GM20431 (cell line): ENCODE measurements at regions not wholly inside any gene's neighbourhood (a gene's known extent, or its start where the extent isn't known, plus 50 kb on each side); places are given as distances from the start of the nearest gene placed in this dataset.
"Not testable (repeated sequence)": the region's sequence is repeated elsewhere in the genome, so short reads cannot be mapped to it uniquely, and the experiment has no call there.

ENCODE experiments used
- in situ Hi-C: fragments of 300-500 bp; cut with MseI, MboI; formaldehyde crosslinking; loops from one replicate; pipeline ENCODE4 v1.15.0; 2020; ENCODE audit warnings: low sequenced_read_pairs; ENCODE audit not compliant: unreplicated experiment

DNA sequence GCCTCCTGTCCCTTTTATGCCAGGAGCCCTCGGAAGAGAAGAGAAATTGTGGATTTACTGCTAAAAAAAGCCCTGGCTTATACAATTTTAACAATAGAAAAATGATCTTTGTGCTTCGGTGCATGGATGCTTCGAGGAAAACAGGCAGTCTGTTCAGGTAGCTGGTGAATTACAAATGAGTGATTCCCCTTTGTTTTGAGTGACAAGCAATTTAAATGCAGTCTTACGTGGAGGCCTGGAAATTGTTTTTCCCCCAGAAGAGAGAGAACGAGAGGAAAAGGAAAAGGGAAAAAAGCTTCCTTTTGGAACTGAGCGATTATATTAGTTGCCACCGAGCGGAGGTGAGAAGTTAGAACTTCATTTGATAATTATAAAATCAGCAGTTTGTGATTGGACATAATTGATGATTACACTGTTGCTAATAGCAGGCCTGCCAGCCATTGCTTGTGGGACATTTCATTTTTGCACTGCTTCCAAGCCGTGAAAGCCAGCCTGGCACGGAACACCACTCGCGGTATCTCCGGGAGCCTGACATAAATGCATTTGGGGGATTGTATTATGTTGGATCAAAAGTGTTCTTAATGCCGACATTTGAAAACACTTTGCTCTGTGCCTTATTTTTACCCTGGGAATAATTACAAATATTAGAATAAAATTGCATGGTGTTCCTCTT is 117.7 kb downstream of the PHETA1 start:
- in situ Hi-C loops, result no loop called here

DNA sequence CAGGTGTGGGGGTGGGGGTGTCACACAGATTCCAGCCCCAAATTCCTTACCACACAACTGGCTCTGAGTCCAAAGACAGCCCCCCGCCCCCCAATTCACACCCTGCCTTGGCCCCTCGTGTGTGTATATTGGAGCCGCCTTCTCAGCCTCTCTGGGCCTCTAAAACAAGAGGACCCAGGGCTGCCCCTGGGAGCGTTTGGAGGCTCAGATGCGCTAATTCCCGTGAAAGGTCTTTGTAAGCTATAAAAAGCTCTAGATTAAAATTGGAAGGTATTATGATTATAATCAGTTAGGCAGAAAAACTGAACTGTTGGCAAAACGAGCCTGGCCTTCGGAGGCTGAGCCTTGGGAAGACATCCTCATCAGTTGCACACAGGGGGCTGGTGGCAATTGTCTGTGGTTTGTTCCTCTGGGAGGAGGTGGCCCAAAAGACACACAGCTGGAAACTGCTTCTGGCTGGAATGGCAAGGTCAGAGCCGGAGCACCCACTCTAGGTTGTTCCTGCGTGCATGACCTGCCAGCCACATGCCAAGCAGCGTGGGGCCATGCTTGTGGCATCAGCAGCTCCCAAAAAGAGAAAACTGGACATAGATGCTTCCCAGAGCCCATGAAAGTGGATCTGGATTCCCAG is 118.5 kb downstream of the PHETA1 start:
- in situ Hi-C loops, result no loop called here

DNA sequence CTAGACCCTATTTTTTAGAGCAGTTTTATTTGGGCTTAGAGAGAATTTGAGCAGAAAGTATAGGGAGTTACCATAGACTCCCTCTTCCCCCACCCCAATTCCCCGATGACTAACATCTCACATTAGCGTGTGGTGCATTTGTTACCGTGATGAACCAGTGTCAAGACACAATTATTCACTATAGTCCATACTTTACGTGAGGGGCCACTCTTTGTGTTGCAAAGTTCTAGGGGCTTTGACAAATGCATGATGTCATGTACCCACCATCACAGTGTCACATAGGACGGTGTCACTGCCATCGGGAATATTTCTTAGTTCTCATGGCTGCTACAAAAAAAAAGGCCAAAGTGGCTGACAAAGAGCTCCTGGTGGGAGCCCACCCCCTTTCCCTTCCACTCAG is 119.1 kb downstream of the PHETA1 start:
- in situ Hi-C loops, result no loop called here

DNA sequence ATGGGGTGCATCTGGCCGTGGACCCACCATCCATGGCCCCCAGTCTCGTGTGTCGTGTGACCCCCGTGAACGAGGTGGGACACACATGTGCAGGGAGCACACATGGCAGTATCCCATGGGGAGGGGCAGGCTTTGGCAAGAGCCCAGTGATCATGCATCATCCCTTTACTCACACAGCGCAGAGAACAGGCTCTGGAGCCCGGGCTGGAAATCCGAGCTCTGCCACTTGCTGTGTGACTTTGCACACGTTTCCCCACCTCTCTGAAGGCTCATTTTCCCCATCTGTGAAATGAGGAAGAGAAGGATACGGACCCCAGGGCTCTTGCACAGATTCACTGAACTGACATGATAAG is 119.9 kb downstream of the PHETA1 start:
- in situ Hi-C loops, result no loop called here

DNA sequence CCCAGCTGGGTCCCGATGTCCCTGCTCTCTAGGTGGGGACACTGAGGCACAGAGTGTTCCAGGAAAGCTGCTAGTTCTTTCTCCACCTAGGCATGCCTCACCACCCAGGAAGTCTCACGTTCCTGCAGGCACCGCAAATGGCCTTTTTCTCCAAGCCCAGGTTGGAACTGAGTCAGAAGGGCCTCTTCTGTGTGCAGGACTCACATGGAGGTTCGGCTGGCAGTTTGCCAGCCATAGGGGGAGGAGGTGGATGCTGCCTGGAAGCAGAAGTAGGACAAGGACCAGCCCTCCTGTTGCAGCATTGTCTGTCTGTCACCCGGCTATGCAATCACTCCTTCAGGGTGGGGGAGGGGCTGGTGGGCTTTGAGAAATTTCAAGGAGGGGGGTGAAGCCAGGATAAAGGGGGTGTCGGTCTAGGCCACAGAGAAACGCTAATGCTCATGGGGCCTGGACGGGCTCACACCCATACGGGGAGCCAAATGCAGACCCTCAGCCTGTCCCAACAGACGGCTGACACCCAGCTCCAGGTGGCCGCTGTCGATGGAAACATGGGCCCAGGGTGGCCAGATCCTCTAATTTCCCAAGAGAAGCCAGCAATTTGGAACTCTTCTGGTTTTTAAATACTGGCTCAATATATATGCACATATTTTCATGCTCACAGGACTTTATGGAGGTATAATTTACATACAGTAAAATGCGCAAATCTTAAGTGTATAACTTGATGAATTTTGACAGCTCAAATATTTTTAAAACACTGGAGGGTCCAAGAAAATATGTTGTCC is 120.5 kb downstream of the PHETA1 start:
- in situ Hi-C loops, result no loop called here

DNA sequence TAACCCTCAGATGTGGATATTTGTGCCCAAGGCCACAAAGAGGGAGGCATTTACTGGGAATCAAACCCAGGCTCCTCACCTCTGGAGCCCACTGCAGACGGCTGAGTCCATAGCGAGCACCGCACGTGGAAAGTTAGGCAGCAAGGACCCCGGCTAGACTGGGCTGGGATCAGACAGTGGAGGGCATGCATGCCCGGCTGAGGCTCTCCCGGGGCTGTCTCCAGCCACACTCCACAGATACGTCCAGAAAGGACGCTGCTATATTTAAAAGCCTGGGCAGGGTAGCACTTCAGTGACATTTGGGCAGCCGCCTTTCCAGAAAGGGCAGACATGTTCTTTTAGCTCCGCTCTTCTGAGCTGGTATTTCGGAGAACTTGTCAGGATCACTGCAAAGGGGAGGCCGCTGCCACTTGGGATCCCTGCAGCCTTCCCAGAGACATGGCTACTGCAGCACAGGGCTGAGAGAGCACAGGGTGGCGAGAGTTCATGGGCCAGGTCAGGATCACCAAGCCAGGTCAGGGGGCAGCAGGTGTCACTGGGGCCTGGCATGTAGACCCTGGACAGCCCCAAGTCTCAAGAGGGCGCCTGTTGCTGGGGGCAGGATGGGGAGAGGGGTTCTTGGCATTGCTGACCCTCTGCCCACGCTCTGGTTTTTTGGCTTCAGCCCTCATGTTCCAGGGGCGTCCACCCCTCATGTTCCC is 121.7 kb downstream of the PHETA1 start:
- in situ Hi-C loops, result no loop called here

DNA sequence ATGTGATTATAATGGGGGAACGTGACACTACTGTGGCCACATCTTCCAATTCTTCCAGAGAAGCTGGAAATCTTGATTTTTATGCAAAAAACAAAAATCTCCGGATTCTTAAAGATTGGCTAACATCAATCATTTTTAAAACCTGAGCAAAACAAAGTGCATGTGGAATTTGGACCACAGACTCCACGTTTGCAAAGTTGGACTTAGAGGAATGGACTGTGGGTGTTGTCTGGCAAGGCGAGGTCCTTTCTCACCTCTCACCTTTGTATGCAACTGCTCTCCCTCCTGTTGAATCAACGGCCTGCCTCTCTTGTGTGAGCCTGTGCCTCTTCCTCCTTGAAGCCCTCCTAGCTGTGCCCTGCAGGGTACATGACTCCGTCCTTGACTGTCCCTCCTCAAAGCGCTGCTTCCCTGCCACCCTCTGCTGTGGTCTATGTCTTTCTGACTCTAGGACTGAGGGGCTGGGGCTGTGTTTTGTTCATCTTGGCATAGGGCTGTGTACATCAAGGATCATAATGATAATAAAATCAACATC is 122.4 kb downstream of the PHETA1 start:
- in situ Hi-C loops, result no loop called here

DNA sequence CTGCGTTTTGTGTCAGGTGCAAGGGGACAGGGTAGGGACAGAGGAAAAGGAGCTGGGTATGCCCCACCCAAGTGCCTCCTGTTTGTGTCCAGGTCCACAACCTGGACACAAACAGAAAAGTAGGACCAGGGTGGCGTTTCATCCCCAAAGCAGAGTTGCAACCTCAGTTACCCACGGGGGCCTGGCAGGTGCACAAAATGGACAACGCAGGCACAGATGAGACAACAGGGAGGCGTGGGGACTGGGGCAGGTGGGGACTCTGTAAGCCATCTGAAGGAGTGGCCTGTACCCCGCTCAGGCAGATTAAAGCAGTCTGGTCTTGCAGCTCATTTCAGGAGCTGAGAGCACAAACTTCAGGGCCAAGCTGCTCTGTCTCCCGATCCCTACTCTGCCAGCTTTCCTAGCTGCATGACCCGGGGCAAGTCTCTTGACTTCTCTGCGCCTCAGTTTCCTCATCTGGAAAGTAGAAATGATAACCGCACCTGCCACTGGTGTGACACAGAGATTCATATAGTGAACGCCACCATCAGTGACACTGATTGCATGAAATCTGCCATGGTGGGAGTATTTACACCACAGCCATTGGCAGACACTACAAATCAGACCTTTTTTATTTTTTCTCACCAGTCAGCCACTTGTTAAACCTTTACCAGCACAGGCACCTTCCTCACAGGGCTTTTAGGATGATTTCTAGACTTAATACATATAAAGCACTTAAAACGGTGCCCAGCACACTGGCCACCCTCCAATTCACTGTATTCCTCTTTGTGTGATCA is 123.0 kb downstream of the PHETA1 start:
- in situ Hi-C loops, result no loop called here

DNA sequence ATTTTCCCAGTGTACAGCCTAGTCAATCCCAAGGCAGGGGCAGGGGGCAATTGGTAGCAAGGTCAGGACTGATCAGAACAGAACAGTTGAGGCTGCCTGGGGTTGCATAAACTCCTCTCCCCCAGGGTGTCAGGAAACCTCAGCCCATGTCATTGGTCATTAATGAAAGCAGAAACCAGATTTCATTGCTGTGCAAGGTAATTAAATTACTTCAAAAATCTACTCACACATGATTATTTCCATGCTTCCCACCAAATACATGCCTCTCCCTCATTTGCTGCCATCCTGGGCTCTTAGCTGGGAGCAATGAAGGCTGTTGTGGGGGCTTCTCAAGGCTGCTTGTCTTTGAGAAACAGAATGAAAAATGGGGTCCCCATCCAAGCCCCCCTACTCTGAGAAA is 124.2 kb downstream of the PHETA1 start:
- in situ Hi-C loops, result no loop called here

DNA sequence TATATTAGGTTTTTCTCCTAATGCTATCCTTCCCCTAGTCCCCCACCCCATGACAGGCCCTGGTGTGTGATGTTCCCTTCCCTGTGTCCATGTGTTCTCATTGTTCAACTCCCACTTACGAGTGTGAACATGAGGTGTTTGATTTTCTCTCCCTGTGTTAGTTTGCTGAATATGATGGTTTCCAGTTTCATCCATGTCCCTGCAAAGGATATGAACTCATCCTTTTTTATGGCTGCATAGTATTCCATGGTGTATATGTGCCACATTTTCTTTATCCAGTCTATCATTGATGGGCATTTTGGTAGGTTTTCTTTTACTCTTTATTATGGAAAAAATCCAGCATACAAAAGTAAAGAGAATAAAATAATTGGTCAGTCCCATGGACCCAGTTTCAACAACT is 126.1 kb downstream of the PHETA1 start:
- in situ Hi-C loops, result not testable (repeated sequence)

DNA sequence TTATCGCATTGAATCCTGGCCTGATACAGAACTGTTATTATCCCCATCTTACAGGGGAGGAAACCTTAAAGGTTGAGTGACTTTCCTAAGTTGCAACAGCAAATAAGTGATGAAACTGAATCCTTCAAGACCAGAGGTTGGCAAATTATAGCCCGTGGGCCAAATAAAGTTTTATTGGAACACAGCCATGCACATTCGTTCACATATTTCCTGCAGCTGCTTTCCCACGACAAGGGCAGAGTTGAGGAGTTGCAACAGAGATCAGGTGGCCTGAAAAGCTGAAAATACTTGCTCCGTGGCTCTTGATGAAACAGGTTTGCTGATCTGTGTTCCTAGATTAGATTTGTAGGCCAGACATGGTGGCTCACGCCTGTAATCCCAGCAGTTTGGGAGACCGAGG is 126.7 kb downstream of the PHETA1 start:
- in situ Hi-C loops, result no loop called here

DNA sequence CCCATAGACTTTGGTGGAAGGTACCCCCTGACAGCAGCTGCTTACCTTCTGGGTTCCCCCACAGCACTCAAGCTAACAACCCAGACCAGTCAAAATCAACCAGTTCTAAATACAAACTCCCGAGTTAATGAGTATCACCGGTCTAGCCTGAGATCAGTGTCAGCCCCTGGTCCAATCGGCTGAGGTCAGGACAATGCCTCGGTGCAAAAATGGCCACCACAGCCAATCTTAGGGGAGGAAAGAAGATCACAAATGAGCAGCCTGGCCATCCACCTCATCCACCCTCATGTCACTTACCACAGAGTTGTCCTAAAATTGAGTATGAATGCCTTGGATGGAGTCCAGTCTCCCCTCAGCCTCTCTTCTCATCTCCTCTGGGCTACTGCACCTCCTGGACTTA is 128.5 kb downstream of the PHETA1 start:
- in situ Hi-C loops, result no loop called here

DNA sequence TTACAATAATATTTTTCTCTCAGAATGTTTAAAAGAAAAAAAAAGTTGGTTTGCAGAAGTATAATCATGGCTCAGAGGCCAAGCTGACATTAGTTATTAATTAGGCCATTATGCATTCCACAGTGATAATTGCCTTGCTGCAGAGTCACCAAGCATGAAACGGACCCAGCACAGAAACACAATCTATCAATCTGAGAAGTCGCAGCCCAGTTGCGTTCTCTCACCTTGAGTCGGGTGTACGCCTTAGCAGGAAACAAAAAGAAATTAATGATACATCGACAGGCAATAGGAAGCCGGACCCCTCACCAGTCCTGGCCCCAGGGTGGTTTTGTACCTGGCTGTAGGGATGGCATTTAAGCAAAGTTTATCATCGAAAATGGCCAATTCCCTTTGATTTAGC is 129.7 kb downstream of the PHETA1 start:
- in situ Hi-C loops, result no loop called here

DNA sequence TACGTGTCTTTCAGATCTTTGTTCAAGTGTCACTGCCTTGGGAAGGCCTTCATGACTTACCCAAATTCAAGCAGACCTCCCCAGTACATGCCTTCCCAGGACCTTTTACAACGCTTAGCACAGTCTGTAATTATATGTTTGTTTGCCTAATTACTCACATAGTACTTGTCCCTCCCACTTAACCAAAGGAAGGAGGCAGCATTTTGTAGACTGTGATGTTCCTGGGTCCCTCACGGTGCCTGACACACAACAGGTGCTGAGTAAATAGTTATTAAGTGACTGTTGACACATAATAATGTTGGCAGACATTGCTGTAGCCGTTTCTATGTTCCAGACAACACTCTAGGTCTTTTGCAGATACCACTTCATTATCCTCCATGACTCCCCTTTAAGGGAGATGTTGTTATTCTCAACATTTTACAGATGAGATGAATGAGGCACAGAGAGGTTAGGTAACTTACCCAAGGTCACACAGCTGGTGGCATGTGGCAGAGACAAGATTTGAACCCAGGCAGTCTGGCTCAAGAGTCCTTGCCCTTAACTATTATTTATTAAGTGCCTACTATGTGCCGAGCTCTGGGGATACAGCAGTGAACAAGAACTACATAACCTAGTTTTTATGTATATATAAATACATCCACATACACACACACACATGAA is 130.7 kb downstream of the PHETA1 start:
- in situ Hi-C loops, result no loop called here

DNA sequence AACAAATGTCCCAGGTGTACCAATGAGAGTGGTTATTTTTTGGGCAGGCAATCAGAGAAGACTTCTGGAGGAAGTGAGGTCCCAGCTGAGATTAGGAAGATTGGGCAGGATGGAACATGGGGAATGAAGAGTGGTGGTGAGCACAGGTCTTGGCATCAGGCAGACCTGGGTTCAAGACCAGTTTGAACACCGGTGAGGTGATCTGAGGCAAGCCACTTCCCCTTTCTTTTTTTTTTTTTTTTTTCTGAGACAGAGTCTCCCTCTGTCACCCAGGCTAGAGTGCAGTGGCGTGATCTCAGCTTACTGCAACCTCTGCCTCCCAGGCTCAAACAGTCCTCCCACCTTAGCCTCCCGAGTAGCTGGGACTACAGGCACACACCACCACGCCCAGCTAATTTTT is 134.4 kb downstream of the PHETA1 start:
- in situ Hi-C loops, result not testable (repeated sequence)

DNA sequence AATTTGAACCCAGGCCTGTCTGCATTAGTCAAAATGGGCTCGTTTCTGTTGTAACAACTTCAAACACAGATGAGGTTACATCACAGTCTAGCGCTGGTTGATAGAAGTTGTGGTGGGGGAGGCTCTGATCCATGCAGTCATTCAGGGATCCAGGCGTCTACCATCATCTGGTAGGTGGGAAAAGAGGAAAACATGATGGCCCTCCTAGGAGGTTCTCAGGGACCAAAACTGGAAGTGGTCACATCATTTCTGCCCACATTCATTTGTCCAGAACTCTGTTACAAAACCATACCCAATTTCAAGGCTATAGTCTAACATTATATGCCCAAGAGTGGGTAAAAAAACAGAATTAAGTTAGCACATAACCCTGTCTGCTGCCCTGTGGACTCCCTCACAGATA is 135.1 kb downstream of the PHETA1 start:
- in situ Hi-C loops, result no loop called here

DNA sequence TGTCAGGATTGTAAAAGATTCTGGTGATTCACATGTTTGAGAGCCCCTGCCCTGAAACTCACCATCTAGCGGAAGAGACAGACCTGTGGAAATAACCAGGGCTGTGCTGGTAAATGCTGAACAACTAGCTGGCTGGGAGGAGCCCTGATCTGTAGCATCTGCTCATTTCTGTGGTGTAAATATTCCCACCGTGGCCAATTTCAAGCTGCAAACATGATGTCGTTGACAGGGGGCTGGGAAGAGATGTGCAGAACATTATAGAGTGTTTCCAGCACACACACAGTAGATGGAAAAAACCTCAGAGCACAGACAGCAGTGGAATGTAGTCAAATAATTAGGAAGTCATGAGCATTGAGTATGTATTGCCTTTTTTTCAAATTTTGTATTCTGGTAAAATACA is 138.2 kb downstream of the PHETA1 start:
- in situ Hi-C loops, result no loop called here

DNA sequence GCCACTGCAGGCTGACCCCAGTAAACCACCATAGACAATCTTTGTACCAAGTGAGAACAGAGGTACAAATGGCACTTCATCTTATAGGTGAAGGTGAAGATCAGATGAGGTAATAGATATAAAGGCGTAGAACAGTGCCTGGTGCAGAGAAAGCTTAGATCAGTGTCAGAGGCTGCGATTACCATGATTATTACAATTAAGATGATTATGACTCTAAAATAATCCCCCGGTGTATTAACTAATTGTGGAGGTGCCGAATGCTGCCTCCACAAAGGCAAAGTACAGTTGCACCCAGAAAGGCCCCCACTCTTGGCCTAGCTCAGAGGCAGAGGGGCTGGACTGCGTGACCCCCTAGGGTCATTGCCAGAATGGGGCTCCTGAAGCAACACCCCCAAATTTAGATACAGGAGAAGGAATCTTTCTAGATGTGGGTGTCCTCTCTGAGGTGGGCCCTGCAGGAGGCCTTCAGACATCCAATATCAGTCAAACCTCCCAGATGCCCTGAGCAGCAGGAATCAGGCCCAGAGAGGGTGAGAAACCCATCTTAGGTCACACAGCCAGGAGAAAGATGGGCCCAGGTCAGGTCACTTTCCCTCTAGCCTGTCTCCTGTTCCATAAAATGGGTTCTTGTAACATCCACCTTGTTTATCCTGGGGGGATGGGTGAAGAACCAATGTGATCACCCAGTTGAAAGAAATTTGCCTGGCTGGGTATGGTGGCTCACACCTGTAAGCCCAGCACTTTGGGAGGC is 139.8 kb downstream of the PHETA1 start:
- in situ Hi-C loops, result no loop called here
